Endodermal cell (in vitro differentiated cells): ENCODE measurements at regions not wholly inside any gene's neighbourhood (a gene's known extent, or its start where the extent isn't known, plus 50 kb on each side); places are given as distances from the start of the nearest gene placed in this dataset.

Experiments used
- DNase-seq: peaks from one replicate; pipeline ENCODE4 v3.0.0-alpha.2; 2017
- H3K27ac ChIP-seq: 2 replicates; pipeline ENCODE4 v1.5.1; 2013; ENCODE audit warnings: mild to moderate bottlenecking, low read depth, low read length, moderate library complexity
- H3K27me3 ChIP-seq: 2 replicates; pipeline ENCODE4 v1.6.1; 2013; ENCODE audit warnings: mild to moderate bottlenecking, low read length, moderate library complexity; ENCODE audit not compliant: insufficient read depth, control insufficient read depth, poor library complexity, severe bottlenecking
- H3K36me3 ChIP-seq: 2 replicates; pipeline ENCODE4 v1.7.0; 2013; ENCODE audit warnings: mild to moderate bottlenecking, low read length, moderate library complexity; ENCODE audit not compliant: control insufficient read depth, insufficient read depth
- H3K4me1 ChIP-seq: one replicate; pipeline ENCODE4 v1.7.0; 2013; ENCODE audit warnings: low read length; ENCODE audit not compliant: control insufficient read depth, insufficient read depth
- H3K4me3 ChIP-seq: 2 replicates; pipeline ENCODE4 v1.5.1; 2013; ENCODE audit warnings: mild to moderate bottlenecking, low read length, moderate library complexity
- H3K9ac ChIP-seq: 2 replicates; pipeline ENCODE4 v1.6.1; 2013; ENCODE audit warnings: mild to moderate bottlenecking, low read length, moderate library complexity; ENCODE audit not compliant: poor library complexity, severe bottlenecking; ENCODE audit errors: extremely low read depth
- H3K9me3 ChIP-seq: 2 replicates; pipeline ENCODE4 v1.6.1; 2013; ENCODE audit warnings: mild to moderate bottlenecking, low read length, moderate library complexity; ENCODE audit not compliant: control insufficient read depth
- H3K27ac Mint-ChIP-seq: 2 replicates; pipeline ENCODE4 v1.8.0; 2020; ENCODE audit warnings: mixed read lengths
- H3K27me3 Mint-ChIP-seq: 2 replicates; pipeline ENCODE4 v1.8.0; 2021; ENCODE audit warnings: mild to moderate bottlenecking, mixed read lengths; ENCODE audit not compliant: insufficient read depth
- H3K36me3 Mint-ChIP-seq: 2 replicates; pipeline ENCODE4 v1.8.0; 2020; ENCODE audit warnings: low read depth, mixed read lengths
- H3K4me1 Mint-ChIP-seq: 2 replicates; pipeline ENCODE4 v1.8.0; 2020; ENCODE audit warnings: mixed read lengths
- H3K4me3 Mint-ChIP-seq: 2 replicates; pipeline ENCODE4 v1.8.0; 2020; ENCODE audit warnings: mild to moderate bottlenecking, moderate library complexity, mixed read lengths
- H3K9me3 Mint-ChIP-seq: 2 replicates; pipeline ENCODE4 v1.8.0; 2020; ENCODE audit warnings: mild to moderate bottlenecking, mixed read lengths
- CTCF ChIP-seq: fragments of 200-600 bp; sonication (generic); conservative IDR thresholded peaks from 2 replicates; pipeline ENCODE4 v1.5.0; 2021; ENCODE audit warnings: antibody characterized with exemption, mild to moderate bottlenecking
- WGBS, 2 experiments: methylation state at CpG; one replicate each; pipeline versions ENCODE4 v1.1.5 to v1.1.7; 2013; ENCODE audit warnings: missing lambda C conversion rate in 2 of 2, mixed read lengths in 1 of 2; ENCODE audit not compliant: insufficient coverage in 1 of 2, insufficient read length in 1 of 2; 5-methylcytosine and 5-hydroxymethylcytosine counted together

DNA sequence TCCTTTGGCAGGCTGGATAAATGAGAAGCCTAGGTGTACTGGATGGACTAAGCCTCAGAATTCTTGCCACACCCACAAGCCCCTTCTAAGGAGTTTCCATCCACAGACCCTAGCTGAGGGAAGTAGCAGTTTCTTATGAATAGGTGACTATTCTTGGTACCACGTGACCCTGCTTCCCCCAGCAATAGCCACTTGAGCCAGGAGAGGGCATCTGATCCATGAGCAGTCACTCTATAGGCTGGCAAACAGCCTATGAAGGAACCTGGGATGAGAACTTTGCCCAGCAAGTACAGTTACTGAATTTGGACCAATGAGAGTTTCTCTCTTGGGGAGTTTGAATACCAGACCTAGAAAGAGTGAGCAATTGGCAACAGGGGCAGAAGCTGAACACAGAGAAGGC is 84.0 kb downstream of the RTL9 start:
- Histone ChIP-seq H3K27me3 (no peaks in the 10 kb centered on the region), H3K36me3 (no peaks in the 10 kb centered on the region), H3K27ac (no peak overlapping the region), H3K4me3 (no peak overlapping the region), H3K9me3 (no peaks in the 10 kb centered on the region), H3K4me1 (no peaks in the 10 kb centered on the region), H3K9ac (no peak overlapping the region)
- WGBS, 2 experiments = 0 to 20% methylated on average over 1 of the region's 1 CpG
- H3K9me3 Mint-ChIP-seq = no peaks in the 10 kb centered on the region
- H3K4me1 Mint-ChIP-seq = peaks cover 21% of the 10 kb centered on the region
- peak; percentile 79 for DNase-seq
- H3K27me3 Mint-ChIP-seq = peaks cover 49% of the 10 kb centered on the region
- TF ChIP-seq CTCF = peak; percentile 76
- no peak overlapping the region for H3K27ac Mint-ChIP-seq
- no peaks in the 10 kb centered on the region for H3K36me3 Mint-ChIP-seq
- no peak overlapping the region for H3K4me3 Mint-ChIP-seq

- Mint-ChIP-seq H3K27ac (no peak overlapping the region), H3K27me3 (peaks cover 30% of the 10 kb centered on the region), H3K36me3 (no peaks in the 10 kb centered on the region), H3K4me1 (peaks cover 14% of the 10 kb centered on the region), H3K4me3 (no peak overlapping the region), H3K9me3 (no peaks in the 10 kb centered on the region)
- no peaks in the 10 kb centered on the region for H3K36me3 ChIP-seq
- TF ChIP-seq CTCF = no peak
- H3K9ac ChIP-seq = no peak overlapping the region
- H3K27ac ChIP-seq = no peak overlapping the region
- H3K9me3 ChIP-seq = no peaks in the 10 kb centered on the region
- H3K4me1 ChIP-seq = no peaks in the 10 kb centered on the region
- H3K4me3 ChIP-seq = no peak overlapping the region
- no peaks in the 10 kb centered on the region for H3K27me3 ChIP-seq
- 73% methylated on average over 4 of the region's 4 CpGs; no CpG with 5 or more reads in 1 of the 2 experiments for WGBS, 2 experiments
- DNase-seq = no peak
These were observed 86.3 kb downstream of the RTL9 start for GRCh38 chrX:110444996-110445395.

GRCh38 chrX:110448459-110448858 is 89.8 kb downstream of the RTL9 start:
- no peak overlapping the region for H3K27ac Mint-ChIP-seq
- Histone ChIP-seq H3K4me1 (no peaks in the 10 kb centered on the region), H3K9ac (no peak overlapping the region), H3K27me3 (peaks cover 22% of the 10 kb centered on the region), H3K4me3 (no peak overlapping the region), H3K9me3 (no peaks in the 10 kb centered on the region), H3K36me3 (no peaks in the 10 kb centered on the region), H3K27ac (no peak overlapping the region)
- no peaks in the 10 kb centered on the region for H3K36me3 Mint-ChIP-seq
- 83 to 100% methylated on average over 1 to 7 of the region's 10 CpGs for WGBS, 2 experiments
- H3K9me3 Mint-ChIP-seq = no peaks in the 10 kb centered on the region
- no peak overlapping the region for H3K4me3 Mint-ChIP-seq
- peaks cover 17% of the 10 kb centered on the region for H3K4me1 Mint-ChIP-seq
- no peak for TF ChIP-seq CTCF
- H3K27me3 Mint-ChIP-seq = peaks cover 48% of the 10 kb centered on the region
- peak; percentile 55 for DNase-seq
